RWPE1 (cell line): ENCODE measurements at regions not wholly inside any gene's neighbourhood (a gene's known extent, or its start where the extent isn't known, plus 50 kb on each side); places are given as distances from the start of the nearest gene placed in this dataset.
"Not testable (repeated sequence)": the region's sequence is repeated elsewhere in the genome, so short reads cannot be mapped to it uniquely, and the experiment has no call there.

Experiments
- CTCF ChIA-PET: fragments of 350-600 bp; sonication (Branson Sonifier 250); formaldehyde crosslinking; extraction: SDS; loops from one replicate; lab custom pipeline; 2021; lab: Yijun Ruan, JAX
- POLR2A ChIA-PET: fragments of 400-600 bp; formaldehyde crosslinking; extraction: SDS; loops from one replicate; lab custom pipeline; 2020; ENCODE audit warnings: antibody characterized with exemption; ENCODE audit not compliant: low non-redundant PET; lab: Yijun Ruan, JAX
- DNase-seq: peaks from one replicate; pipeline ENCODE4 v3.0.0; 2012; ENCODE audit warnings: low spot score
- H3K27ac ChIP-seq: fragments of 450-650 bp; 2 replicates; pipeline ENCODE4 v1.5.1; 2017
- CTCF ChIP-seq: fragments of 450-650 bp; conservative IDR thresholded peaks from 2 replicates; pipeline ENCODE4 v1.5.1; 2017; ENCODE audit warnings: low read depth, mild to moderate bottlenecking

- ChIA-PET POLR2A (no interaction called here), CTCF (no interaction called here)
- no peak for TF ChIP-seq CTCF
- H3K27ac ChIP-seq = no peak overlapping the region
- peak; percentile 20 for DNase-seq
Observed at GRCh38 chr17:72191921-72192799, 71.3 kb downstream of the SOX9 start.

DNA sequence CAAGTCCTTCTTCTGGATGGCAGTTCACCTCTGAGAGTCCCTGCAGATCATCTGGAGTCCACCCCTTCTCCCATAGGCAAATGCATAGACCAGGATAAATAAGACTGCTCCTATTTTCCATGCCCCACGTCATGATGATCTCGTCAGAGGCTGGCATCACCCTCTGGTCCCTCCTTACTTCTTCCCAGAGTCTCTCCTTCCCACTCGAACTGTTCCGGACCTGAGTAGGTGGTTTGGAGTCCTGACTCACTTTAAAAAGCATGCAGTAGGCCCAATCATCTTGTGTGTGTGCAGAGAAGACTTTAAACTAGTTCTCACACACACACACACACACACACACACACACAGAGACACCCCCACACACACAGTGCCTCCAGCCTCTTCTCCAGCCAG, 72.0 kb downstream of the SOX9 start:
- no peak for DNase-seq
- no peak overlapping the region for H3K27ac ChIP-seq

GRCh38 chr17:72193391-72194106, 72.7 kb downstream of the SOX9 start:
- POLR2A ChIA-PET = no interaction called here
- TF ChIP-seq CTCF = no peak
- H3K27ac ChIP-seq = no peak overlapping the region
- CTCF ChIA-PET = no interaction called here
- DNase-seq = no peak

More for the DNA sequence above, 72.0 kb downstream of the SOX9 start:
- CTCF ChIA-PET = no interaction called here
- TF ChIP-seq CTCF = no peak
- POLR2A ChIA-PET = no interaction called here

DNA sequence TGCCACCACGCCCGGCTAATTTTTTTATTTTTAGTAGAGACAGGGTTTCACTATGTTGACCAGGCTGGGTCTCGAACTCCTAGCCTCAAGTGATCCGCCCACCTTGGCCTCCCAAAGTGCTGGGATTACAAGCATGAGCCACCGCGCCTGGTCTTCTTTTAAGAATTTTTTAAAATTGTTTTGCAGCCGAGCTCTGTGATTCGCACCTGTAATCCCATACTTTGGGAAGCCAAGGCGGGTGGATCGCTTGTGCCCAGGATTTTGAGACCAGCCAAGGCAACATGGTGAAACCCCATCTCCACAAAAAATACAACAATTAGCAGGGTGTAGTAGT, 73.3 kb downstream of the SOX9 start:
- POLR2A ChIA-PET, H3K27ac ChIP-seq, DNase-seq, CTCF ChIA-PET: not testable (repeated sequence)

- no peak overlapping the region for H3K27ac ChIP-seq
- DNase-seq = no peak
- ChIA-PET POLR2A (no interaction called here), CTCF (no interaction called here)
- TF ChIP-seq CTCF = no peak
Observed at GRCh38 chr17:72199256-72199655, 78.4 kb downstream of the SOX9 start.

GRCh38 chr17:72204742-72205141, 83.9 kb downstream of the SOX9 start:
- ChIA-PET POLR2A (no interaction called here), CTCF (no interaction called here)
- no peak for TF ChIP-seq CTCF
- no peak for DNase-seq
- no peak overlapping the region for H3K27ac ChIP-seq

DNA sequence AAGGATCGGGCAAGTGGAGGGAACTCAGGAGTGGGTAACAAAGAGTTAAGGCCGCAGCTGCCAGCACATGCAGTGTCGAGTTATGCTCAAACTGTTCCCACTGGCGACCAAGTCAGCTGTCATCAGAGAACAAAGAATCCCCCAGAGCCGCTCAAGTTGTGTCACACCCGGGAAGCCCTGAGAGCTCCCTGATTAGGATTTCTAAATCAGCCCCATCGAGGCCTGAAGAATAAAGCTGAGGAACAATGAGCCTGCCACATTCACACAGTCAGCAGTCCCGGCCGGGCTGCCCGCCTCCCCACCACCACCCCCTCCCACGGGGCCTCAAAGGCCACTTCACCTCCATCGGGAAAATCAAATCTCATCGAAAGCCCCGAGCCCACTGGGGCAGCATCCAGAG, 84.5 kb downstream of the SOX9 start:
- ChIA-PET POLR2A (no interaction called here), CTCF (no interaction called here)
- no peak overlapping the region for H3K27ac ChIP-seq
- no peak for TF ChIP-seq CTCF
- DNase-seq = no peak
